ENCODE measurements at regions not wholly inside any gene's neighbourhood (a gene's known extent, or its start where the extent isn't known, plus 50 kb on each side); places are given as distances from the start of the nearest gene placed in this dataset.
A peak's percentile ranks its signal among the peaks of the same experiment; 100 is the strongest.

GRCh38 chr6:121855521-121855920, 420.1 kb downstream of the GJA1 start:
- Mint-ChIP-seq H3K4me1 (ENCODE audit: low read depth) (peaks cover 46% of the 10 kb centered on the region), H3K27ac (ENCODE audit: unreplicated experiment) (peak overlapping the region; percentile 62), H3K27me3 (ENCODE audit: low read depth) (no peaks in the 10 kb centered on the region), H3K4me3 (ENCODE audit: unreplicated experiment) (no peak overlapping the region), H3K36me3 (ENCODE audit: low read depth) (no peaks in the 10 kb centered on the region), H3K9me3 (ENCODE audit: low read depth) (no peaks in the 10 kb centered on the region)
- no peak for DNase-seq (ENCODE audit: low spot score)
- TF ChIP-seq CTCF (IDR thresholded peaks at IDR 0.05) = no peak

GRCh38 chr6:121856296-121856695, 420.9 kb downstream of the GJA1 start:
- Mint-ChIP-seq H3K27me3 (ENCODE audit: low read depth) (no peaks in the 10 kb centered on the region), H3K4me3 (ENCODE audit: unreplicated experiment) (no peak overlapping the region), H3K27ac (ENCODE audit: unreplicated experiment) (peak overlapping the region; percentile 62), H3K4me1 (ENCODE audit: low read depth) (peaks cover 40% of the 10 kb centered on the region), H3K9me3 (ENCODE audit: low read depth) (peaks cover 3% of the 10 kb centered on the region), H3K36me3 (ENCODE audit: low read depth) (peaks cover under 1% of the 10 kb centered on the region)
- no peak for DNase-seq (ENCODE audit: low spot score)
- TF ChIP-seq CTCF (IDR thresholded peaks at IDR 0.05) = no peak

GRCh38 chr6:121857551-121857950, 422.1 kb downstream of the GJA1 start:
- H3K27me3 Mint-ChIP-seq (ENCODE audit: low read depth) = no peaks in the 10 kb centered on the region
- DNase-seq (ENCODE audit: low spot score) = no peak
- peaks cover 7% of the 10 kb centered on the region for H3K36me3 Mint-ChIP-seq (ENCODE audit: low read depth)

GRCh38 chr6:121858310-121858709, 422.9 kb downstream of the GJA1 start:
- H3K4me3 Mint-ChIP-seq (ENCODE audit: unreplicated experiment) = no peak overlapping the region
- H3K27me3 Mint-ChIP-seq (ENCODE audit: low read depth) = no peaks in the 10 kb centered on the region
- TF ChIP-seq CTCF (IDR thresholded peaks at IDR 0.05) = no peak
- no peak for DNase-seq (ENCODE audit: low spot score)
- H3K36me3 Mint-ChIP-seq (ENCODE audit: low read depth) = peaks cover 7% of the 10 kb centered on the region
- H3K27ac Mint-ChIP-seq (ENCODE audit: unreplicated experiment) = no peak overlapping the region
- H3K4me1 Mint-ChIP-seq (ENCODE audit: low read depth) = peaks cover 37% of the 10 kb centered on the region
- H3K9me3 Mint-ChIP-seq (ENCODE audit: low read depth) = peaks cover 11% of the 10 kb centered on the region

More at GRCh38 chr6:121857551-121857950, 422.1 kb downstream of the GJA1 start:
- peak overlapping the region; percentile 59 for H3K27ac Mint-ChIP-seq (ENCODE audit: unreplicated experiment)
- peaks cover 11% of the 10 kb centered on the region for H3K9me3 Mint-ChIP-seq (ENCODE audit: low read depth)
- H3K4me1 Mint-ChIP-seq (ENCODE audit: low read depth) = peaks cover 38% of the 10 kb centered on the region
- no peak overlapping the region for H3K4me3 Mint-ChIP-seq (ENCODE audit: unreplicated experiment)
- no peak for TF ChIP-seq CTCF (IDR thresholded peaks at IDR 0.05)

GRCh38 chr6:121858986-121859385, 423.5 kb downstream of the GJA1 start:
- no peak overlapping the region for H3K27ac Mint-ChIP-seq (ENCODE audit: unreplicated experiment)
- DNase-seq (ENCODE audit: low spot score) = no peak

More at GRCh38 chr6:121858986-121859385, 423.5 kb downstream of the GJA1 start:
- no peak for TF ChIP-seq CTCF (IDR thresholded peaks at IDR 0.05)
- H3K36me3 Mint-ChIP-seq (ENCODE audit: low read depth) = peaks cover 7% of the 10 kb centered on the region
- H3K27me3 Mint-ChIP-seq (ENCODE audit: low read depth) = no peaks in the 10 kb centered on the region
- H3K9me3 Mint-ChIP-seq (ENCODE audit: low read depth) = peaks cover 11% of the 10 kb centered on the region
- peaks cover 37% of the 10 kb centered on the region for H3K4me1 Mint-ChIP-seq (ENCODE audit: low read depth)
- no peak overlapping the region for H3K4me3 Mint-ChIP-seq (ENCODE audit: unreplicated experiment)

Measured in chondrocyte (in vitro differentiated cells).